A172 (cell line): ENCODE measurements at regions not wholly inside any gene's neighbourhood (a gene's known extent, or its start where the extent isn't known, plus 50 kb on each side); places are given as distances from the start of the nearest gene placed in this dataset.

Experiments used
- DNase-seq: peaks from one replicate; pipeline ENCODE4 v3.0.0-alpha.2; 2015; ENCODE audit warnings: low spot score

GRCh38 chr2:64939332-64939917 lies 49.8 kb upstream of the SLC1A4 start:
- no peak for DNase-seq
